ENCODE measurements at regions not wholly inside any gene's neighbourhood (a gene's known extent, or its start where the extent isn't known, plus 50 kb on each side); places are given as distances from the start of the nearest gene placed in this dataset.

DNA sequence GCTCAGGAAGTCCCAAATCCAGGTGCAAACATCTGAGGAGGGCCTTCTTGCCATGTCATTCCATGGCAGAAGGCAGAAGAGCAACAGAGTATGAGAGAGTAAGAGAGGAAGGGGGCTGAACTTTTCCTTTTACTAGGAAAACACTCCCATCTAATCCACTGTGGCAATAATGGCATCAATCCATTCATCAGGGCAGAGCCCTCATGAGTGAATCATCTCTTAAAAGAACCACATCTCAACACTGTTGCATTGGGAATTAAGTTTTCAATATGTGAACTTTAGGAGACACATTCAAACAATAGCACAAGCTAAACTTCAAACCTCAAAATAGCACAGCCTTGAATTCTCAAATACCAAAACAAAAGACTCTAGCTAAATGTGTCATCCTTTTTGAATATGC is 264.5 kb downstream of the KCTD12 start:
- TF ChIP-seq POLR2AphosphoS5 (IDR thresholded peaks at IDR 0.05; ENCODE audit: borderline replicate concordance, low read depth, low read length) (no peak), EZH2 (IDR thresholded peaks at IDR 0.05) (no peak), FOXP2 (optimal IDR thresholded peaks at IDR 0.05; ENCODE audit: control extremely low read depth, extremely low read length, insufficient read depth) (no peak)
